Mesenchymal stem cell (in vitro differentiated cells and primary cell): ENCODE measurements at regions not wholly inside any gene's neighbourhood (a gene's known extent, or its start where the extent isn't known, plus 50 kb on each side); places are given as distances from the start of the nearest gene placed in this dataset.

Experiments
- DNase-seq: peaks from one replicate; pipeline ENCODE4 v3.0.0-alpha.2; 2013
- H2AFZ ChIP-seq: one replicate; pipeline ENCODE4 v1.6.1; 2013; ENCODE audit warnings: low read depth, mild to moderate bottlenecking, control low read depth, inconsistent platforms, low read length, moderate library complexity
- H2AK5ac ChIP-seq: 2 replicates; pipeline ENCODE4 v1.6.1; 2013; ENCODE audit warnings: low read length, moderate library complexity, mild to moderate bottlenecking, inconsistent platforms; ENCODE audit not compliant: severe bottlenecking
- H2BK120ac ChIP-seq: one replicate; pipeline ENCODE4 v1.6.1; 2013; ENCODE audit warnings: low read depth, mild to moderate bottlenecking, inconsistent platforms, low read length, moderate library complexity
- H2BK12ac ChIP-seq, 2 experiments: one replicate each; pipeline ENCODE4 v1.6.1; 2013; ENCODE audit warnings: inconsistent platforms in 2 of 2, low read length in 2 of 2, mild to moderate bottlenecking in 2 of 2, moderate library complexity in 2 of 2, control low read depth in 1 of 2
- H2BK15ac ChIP-seq: one replicate; pipeline ENCODE4 v1.6.1; 2013; ENCODE audit warnings: mild to moderate bottlenecking, low read depth, inconsistent platforms; ENCODE audit not compliant: poor library complexity, severe bottlenecking
- H2BK5ac ChIP-seq: 2 replicates; pipeline ENCODE4 v1.6.1; 2013; ENCODE audit warnings: low read depth, mild to moderate bottlenecking, low read length, control low read depth, inconsistent platforms; ENCODE audit not compliant: poor library complexity, severe bottlenecking
- H3K14ac ChIP-seq, 2 experiments: one replicate each; pipeline ENCODE4 v1.6.1; 2013; ENCODE audit warnings: inconsistent platforms in 2 of 2, low read length in 2 of 2, control low read depth in 1 of 2, mild to moderate bottlenecking in 1 of 2, moderate library complexity in 1 of 2
- H3K18ac ChIP-seq, 2 experiments: one replicate each; pipeline ENCODE4 v1.6.1; 2013; ENCODE audit warnings: inconsistent platforms in 2 of 2, low read length in 2 of 2, control low read depth in 1 of 2, low read depth in 1 of 2, mild to moderate bottlenecking in 1 of 2
- H3K23ac ChIP-seq, 2 experiments: one replicate each; pipeline ENCODE4 v1.6.1; 2013; ENCODE audit warnings: inconsistent platforms in 2 of 2, low read length in 2 of 2, mild to moderate bottlenecking in 2 of 2, moderate library complexity in 2 of 2, control low read depth in 1 of 2
- H3K27ac ChIP-seq: 2 replicates; pipeline ENCODE4 v1.5.1; 2013; ENCODE audit warnings: mild to moderate bottlenecking, moderate library complexity, low read length, control low read depth, inconsistent platforms; ENCODE audit not compliant: poor library complexity, severe bottlenecking
- H3K27me3 ChIP-seq, 2 experiments: 2 replicates each; pipeline versions ENCODE4 v1.6.1 to v1.7.0; 2013; ENCODE audit warnings: low read length in 2 of 2, mild to moderate bottlenecking in 2 of 2, moderate library complexity in 2 of 2, control low read depth in 1 of 2, inconsistent platforms in 1 of 2; ENCODE audit not compliant: control insufficient read depth in 1 of 2, insufficient read depth in 1 of 2
- H3K36me3 ChIP-seq, 2 experiments: 2 replicates each; pipeline versions ENCODE4 v1.6.1 to v1.7.0; 2013; ENCODE audit warnings: low read length in 2 of 2, control low read depth in 1 of 2, inconsistent platforms in 1 of 2, low read depth in 1 of 2, mild to moderate bottlenecking in 1 of 2; ENCODE audit not compliant: insufficient read depth in 2 of 2, control insufficient read depth in 1 of 2
- H3K4ac ChIP-seq, 2 experiments: one replicate each; pipeline ENCODE4 v1.6.1; 2013; ENCODE audit warnings: inconsistent platforms in 2 of 2, low read length in 2 of 2, mild to moderate bottlenecking in 2 of 2, moderate library complexity in 2 of 2, control low read depth in 1 of 2, low read depth in 1 of 2
- H3K4me1 ChIP-seq: 2 replicates; pipeline ENCODE4 v1.6.1; 2013; ENCODE audit warnings: low read depth, low read length, control low read depth; ENCODE audit not compliant: control insufficient read depth, insufficient read depth
- H3K4me2 ChIP-seq: 2 replicates; pipeline ENCODE4 v1.6.1; 2013; ENCODE audit warnings: low read length, mild to moderate bottlenecking, inconsistent platforms; ENCODE audit not compliant: poor library complexity, severe bottlenecking
- H3K4me3 ChIP-seq, 2 experiments: 2 replicates each; pipeline versions ENCODE4 v1.5.1 to v1.7.0; 2013; ENCODE audit warnings: low read length in 2 of 2, mild to moderate bottlenecking in 2 of 2, control low read depth in 1 of 2, low read depth in 1 of 2; ENCODE audit not compliant: insufficient read depth in 1 of 2
- H3K79me1 ChIP-seq: replicated peaks from 2 replicates; pipeline ENCODE4 v1.6.1; 2013; ENCODE audit warnings: mild to moderate bottlenecking, control low read depth, low read length, inconsistent platforms; ENCODE audit not compliant: poor library complexity, severe bottlenecking
- H3K9ac ChIP-seq: 2 replicates; pipeline ENCODE4 v1.7.0; 2013; ENCODE audit warnings: mild to moderate bottlenecking, low read length, moderate library complexity
- H3K9me3 ChIP-seq: 2 replicates; pipeline ENCODE4 v1.7.0; 2013; ENCODE audit warnings: mild to moderate bottlenecking, low read length; ENCODE audit not compliant: control insufficient read depth
- H4K8ac ChIP-seq: one replicate; pipeline ENCODE4 v1.6.1; 2013; ENCODE audit warnings: inconsistent platforms, mild to moderate bottlenecking, low read length, moderate library complexity
- H4K91ac ChIP-seq: one replicate; pipeline ENCODE4 v1.6.1; 2013; ENCODE audit warnings: mild to moderate bottlenecking, low read length, inconsistent platforms
- whole genome bisulfite sequencing: methylation state at CpG from one replicate; pipeline ENCODE4 v1.1.7; 2013; ENCODE audit warnings: mixed read lengths; 5-methylcytosine and 5-hydroxymethylcytosine counted together

GRCh38 chr1:30195424-30196134, 527.8 kb downstream of the MATN1 start:
- Histone ChIP-seq H3K79me1 (no peaks in the 10 kb centered on the region), H3K27me3 (peaks cover 6 to 34% of the 10 kb centered on the region in 2 experiments), H3K9ac (no peak overlapping the region), H3K27ac (no peak overlapping the region), H3K36me3 (no peaks in the 10 kb centered on the region), H3K4me2 (no peak overlapping the region), H3K14ac (no peak overlapping the region), H3K9me3 (no peaks in the 10 kb centered on the region), H4K8ac (no peak overlapping the region), H2AFZ (no peak overlapping the region), H2AK5ac (no peak overlapping the region), H2BK15ac (no peak overlapping the region), H3K4ac (no peak overlapping the region), H2BK5ac (no peak overlapping the region), H3K18ac (no peak overlapping the region), H3K4me1 (no peaks in the 10 kb centered on the region), H3K23ac (no peak overlapping the region), H4K91ac (no peak overlapping the region), H2BK120ac (no peak overlapping the region), H2BK12ac (no peak overlapping the region), H3K4me3 (no peak overlapping the region)
- 83% methylated on average over 16 of the region's 17 CpGs for WGBS
- DNase-seq = no peak

- H3K14ac ChIP-seq = no peak overlapping the region
Observed at GRCh38 chr1:30194741-30195423, 528.5 kb downstream of the MATN1 start.

GRCh38 chr1:30194046-30194619, 529.3 kb downstream of the MATN1 start:
- H3K23ac ChIP-seq = no peak overlapping the region
- WGBS = 47% methylated on average over 6 of the region's 6 CpGs
- DNase-seq = no peak
- no peak overlapping the region for H4K91ac ChIP-seq
- H3K36me3 ChIP-seq = no peaks in the 10 kb centered on the region
- H3K9ac ChIP-seq = no peak overlapping the region
- H3K4me2 ChIP-seq = no peak overlapping the region
- no peak overlapping the region for H2BK120ac ChIP-seq
- no peak overlapping the region for H2AFZ ChIP-seq
- H3K18ac ChIP-seq = no peak overlapping the region
- no peak overlapping the region for H2BK5ac ChIP-seq
- no peak overlapping the region for H3K14ac ChIP-seq
- H2AK5ac ChIP-seq = no peak overlapping the region
- no peaks in the 10 kb centered on the region for H3K9me3 ChIP-seq
- no peak overlapping the region for H3K4me3 ChIP-seq
- no peak overlapping the region for H4K8ac ChIP-seq
- no peak overlapping the region for H2BK15ac ChIP-seq
- no peak overlapping the region for H3K4ac ChIP-seq
- H3K27ac ChIP-seq = no peak overlapping the region
- H3K27me3 ChIP-seq = peaks cover 6 to 30% of the 10 kb centered on the region in 2 experiments
- no peaks in the 10 kb centered on the region for H3K4me1 ChIP-seq
- H2BK12ac ChIP-seq = no peak overlapping the region
- H3K79me1 ChIP-seq = no peaks in the 10 kb centered on the region

More at GRCh38 chr1:30194741-30195423, 528.5 kb downstream of the MATN1 start:
- H2AFZ ChIP-seq = no peak overlapping the region
- no peak overlapping the region for H2BK5ac ChIP-seq
- no peak overlapping the region for H3K9ac ChIP-seq
- H3K36me3 ChIP-seq = no peaks in the 10 kb centered on the region
- H3K27me3 ChIP-seq = peaks cover 6 to 34% of the 10 kb centered on the region in 2 experiments
- no peak overlapping the region for H3K18ac ChIP-seq
- H4K8ac ChIP-seq = no peak overlapping the region
- no peaks in the 10 kb centered on the region for H3K79me1 ChIP-seq
- H2BK15ac ChIP-seq = no peak overlapping the region
- no peak overlapping the region for H3K4me3 ChIP-seq
- no peak overlapping the region for H3K27ac ChIP-seq
- H3K4me2 ChIP-seq = no peak overlapping the region
- no peak overlapping the region for H3K4ac ChIP-seq
- H2AK5ac ChIP-seq = no peak overlapping the region
- WGBS = 79% methylated on average over 8 of the region's 8 CpGs
- H3K4me1 ChIP-seq = no peaks in the 10 kb centered on the region
- no peaks in the 10 kb centered on the region for H3K9me3 ChIP-seq
- H2BK120ac ChIP-seq = no peak overlapping the region
- no peak overlapping the region for H2BK12ac ChIP-seq
- no peak for DNase-seq
- H4K91ac ChIP-seq = no peak overlapping the region
- no peak overlapping the region for H3K23ac ChIP-seq

GRCh38 chr1:30192969-30193630, 530.3 kb downstream of the MATN1 start:
- no peak for DNase-seq
- H2AFZ ChIP-seq = no peak overlapping the region
- H3K9me3 ChIP-seq = no peaks in the 10 kb centered on the region
- no peaks in the 10 kb centered on the region for H3K36me3 ChIP-seq
- H3K14ac ChIP-seq = no peak overlapping the region
- no peak overlapping the region for H4K91ac ChIP-seq
- no peak overlapping the region for H3K4ac ChIP-seq
- peaks cover 6 to 21% of the 10 kb centered on the region in 2 experiments for H3K27me3 ChIP-seq
- no peak overlapping the region for H3K9ac ChIP-seq
- H3K27ac ChIP-seq = no peak overlapping the region
- no peak overlapping the region for H3K18ac ChIP-seq
- no peak overlapping the region for H2BK5ac ChIP-seq
- no peak overlapping the region for H2BK120ac ChIP-seq
- no peak overlapping the region for H2BK15ac ChIP-seq
- H4K8ac ChIP-seq = no peak overlapping the region
- H3K4me1 ChIP-seq = no peaks in the 10 kb centered on the region
- H2AK5ac ChIP-seq = no peak overlapping the region
- no peak overlapping the region for H2BK12ac ChIP-seq
- H3K79me1 ChIP-seq = no peaks in the 10 kb centered on the region
- WGBS = 66% methylated on average over 3 of the region's 3 CpGs
- H3K4me3 ChIP-seq = no peak overlapping the region
- no peak overlapping the region for H3K23ac ChIP-seq
- no peak overlapping the region for H3K4me2 ChIP-seq
